ENCODE measurements at regions not wholly inside any gene's neighbourhood (a gene's known extent, or its start where the extent isn't known, plus 50 kb on each side); places are given as distances from the start of the nearest gene placed in this dataset.

DNA sequence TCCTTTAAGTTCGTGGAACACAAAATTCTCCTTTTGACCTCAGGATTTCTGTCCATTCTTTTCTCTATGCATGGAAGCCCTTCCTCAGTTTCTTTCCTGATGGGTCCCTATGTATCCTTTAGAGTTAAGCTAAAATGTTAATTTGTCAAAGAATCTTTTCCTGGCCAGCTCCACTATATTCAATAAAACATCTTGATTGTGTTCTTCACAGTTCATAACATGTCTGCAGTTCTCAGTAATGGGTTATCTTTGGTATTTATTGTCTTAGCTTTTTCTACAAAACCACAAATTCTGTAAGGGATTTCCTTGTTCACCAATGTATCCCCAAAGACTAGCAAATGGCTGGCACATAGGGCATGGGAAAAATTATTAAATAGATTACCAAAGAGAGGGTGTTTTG lies 998.5 kb downstream of the ADGRL2 start:
- TF ChIP-seq, protein P1, sequence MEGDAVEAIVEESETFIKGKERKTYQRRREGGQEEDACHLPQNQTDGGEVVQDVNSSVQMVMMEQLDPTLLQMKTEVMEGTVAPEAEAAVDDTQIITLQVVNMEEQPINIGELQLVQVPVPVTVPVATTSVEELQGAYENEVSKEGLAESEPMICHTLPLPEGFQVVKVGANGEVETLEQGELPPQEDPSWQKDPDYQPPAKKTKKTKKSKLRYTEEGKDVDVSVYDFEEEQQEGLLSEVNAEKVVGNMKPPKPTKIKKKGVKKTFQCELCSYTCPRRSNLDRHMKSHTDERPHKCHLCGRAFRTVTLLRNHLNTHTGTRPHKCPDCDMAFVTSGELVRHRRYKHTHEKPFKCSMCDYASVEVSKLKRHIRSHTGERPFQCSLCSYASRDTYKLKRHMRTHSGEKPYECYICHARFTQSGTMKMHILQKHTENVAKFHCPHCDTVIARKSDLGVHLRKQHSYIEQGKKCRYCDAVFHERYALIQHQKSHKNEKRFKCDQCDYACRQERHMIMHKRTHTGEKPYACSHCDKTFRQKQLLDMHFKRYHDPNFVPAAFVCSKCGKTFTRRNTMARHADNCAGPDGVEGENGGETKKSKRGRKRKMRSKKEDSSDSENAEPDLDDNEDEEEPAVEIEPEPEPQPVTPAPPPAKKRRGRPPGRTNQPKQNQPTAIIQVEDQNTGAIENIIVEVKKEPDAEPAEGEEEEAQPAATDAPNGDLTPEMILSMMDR (IDR thresholded peaks at IDR 0.05; ENCODE audit: extremely low read depth, low read depth, low read length): no peak
- Histone ChIP-seq H3K27ac (ENCODE audit: low read depth, low read length) (no peak overlapping the region), H4K20me1 (ENCODE audit: insufficient read depth, low read length) (no peaks in the 10 kb centered on the region)

DNA sequence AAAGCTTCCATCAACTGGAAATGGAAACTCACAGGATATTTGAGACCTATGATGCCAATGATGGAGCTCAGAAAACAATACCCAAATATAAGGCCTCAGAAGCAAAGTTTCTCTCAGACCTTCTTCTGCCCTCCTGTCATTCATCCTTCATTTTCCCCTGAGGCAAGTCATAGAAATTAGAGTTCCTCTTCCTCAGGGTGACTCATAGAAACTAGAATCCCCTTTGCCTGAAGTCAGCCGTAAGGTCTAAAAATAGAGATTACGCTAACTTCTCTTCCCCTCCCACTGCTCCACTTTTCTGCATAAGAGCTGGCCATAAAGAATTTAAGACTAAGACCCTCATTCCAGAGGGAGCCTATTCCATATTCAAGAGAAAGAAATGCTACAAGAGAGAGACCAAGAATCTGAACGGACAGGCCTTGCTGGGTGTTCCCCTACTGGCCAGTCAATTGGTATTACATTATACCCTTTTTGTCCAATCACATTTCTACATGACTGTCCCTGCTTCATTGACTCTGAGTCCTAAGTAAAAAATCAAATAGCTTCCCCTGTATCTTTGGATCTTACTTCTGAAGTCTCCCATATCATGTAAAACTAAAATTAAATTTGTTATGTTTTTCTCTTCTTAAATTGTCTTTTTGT lies 994.9 kb downstream of the ADGRL2 start:
- H3K4me1 ChIP-seq (ENCODE audit: insufficient read depth, low read length): no peaks in the 10 kb centered on the region
- H3K9me3 ChIP-seq (ENCODE audit: low read depth, low read length): no peaks in the 10 kb centered on the region
- no peak overlapping the region for H2AFZ ChIP-seq (ENCODE audit: low read length)
- no peaks in the 10 kb centered on the region for H3K36me3 ChIP-seq (ENCODE audit: insufficient read depth, low read length)
- TF ChIP-seq, protein P1 (IDR thresholded peaks at IDR 0.05; ENCODE audit: extremely low read depth, low read depth, low read length): no peak
- no peak overlapping the region for H3K27ac ChIP-seq (ENCODE audit: low read depth, low read length)
- H3K79me2 ChIP-seq (ENCODE audit: insufficient read depth, low read length): no peaks in the 10 kb centered on the region
- DNase-seq (ENCODE audit: insufficient read length, low spot score, missing footprints): no peak
- H3K4me3 ChIP-seq (ENCODE audit: insufficient read depth, low read length): no peak overlapping the region
- H4K20me1 ChIP-seq (ENCODE audit: insufficient read depth, low read length): no peaks in the 10 kb centered on the region
- no peak overlapping the region for H3K4me2 ChIP-seq (ENCODE audit: insufficient read depth, low read length)
- no peaks in the 10 kb centered on the region for H3K27me3 ChIP-seq (ENCODE audit: insufficient read depth, low read length)

More for the DNA sequence above, 998.5 kb downstream of the ADGRL2 start:
- Histone ChIP-seq H3K4me1 (ENCODE audit: insufficient read depth, low read length) (no peaks in the 10 kb centered on the region), H3K4me2 (ENCODE audit: insufficient read depth, low read length) (no peak overlapping the region), H3K27me3 (ENCODE audit: insufficient read depth, low read length) (no peaks in the 10 kb centered on the region), H3K9me3 (ENCODE audit: low read depth, low read length) (no peaks in the 10 kb centered on the region), H3K4me3 (ENCODE audit: insufficient read depth, low read length) (no peak overlapping the region), H2AFZ (ENCODE audit: low read length) (no peak overlapping the region), H3K79me2 (ENCODE audit: insufficient read depth, low read length) (no peaks in the 10 kb centered on the region), H3K36me3 (ENCODE audit: insufficient read depth, low read length) (no peaks in the 10 kb centered on the region)
- DNase-seq (ENCODE audit: insufficient read length, low spot score, missing footprints): no peak

DNA sequence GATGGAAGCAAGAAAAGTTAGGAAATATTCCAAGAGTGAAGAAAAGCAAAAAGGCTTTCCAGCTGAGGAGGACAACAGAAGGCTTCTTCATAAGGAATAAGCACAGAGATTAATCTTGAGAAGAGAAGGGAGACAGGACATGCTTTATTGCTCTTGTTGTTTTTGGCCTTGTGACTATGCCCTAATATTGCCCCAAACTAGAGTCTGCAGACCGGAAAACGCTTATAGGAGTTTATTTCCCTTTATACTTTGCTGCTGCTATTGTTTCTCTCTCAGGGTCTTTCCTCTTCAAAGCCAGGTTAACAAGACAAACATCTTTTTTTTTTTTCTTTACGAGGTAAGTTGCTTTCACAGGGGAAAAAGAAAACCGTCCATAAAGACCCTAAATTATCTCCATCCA lies 991.4 kb downstream of the ADGRL2 start:
- no peak overlapping the region for H2AFZ ChIP-seq (ENCODE audit: low read length)
- TF ChIP-seq, protein P1 (IDR thresholded peaks at IDR 0.05; ENCODE audit: extremely low read depth, low read depth, low read length): no peak
- no peaks in the 10 kb centered on the region for H3K36me3 ChIP-seq (ENCODE audit: insufficient read depth, low read length)
- H3K27me3 ChIP-seq (ENCODE audit: insufficient read depth, low read length): no peaks in the 10 kb centered on the region
- no peak overlapping the region for H3K4me3 ChIP-seq (ENCODE audit: insufficient read depth, low read length)
- H4K20me1 ChIP-seq (ENCODE audit: insufficient read depth, low read length): no peaks in the 10 kb centered on the region
- no peak for DNase-seq (ENCODE audit: insufficient read length, low spot score, missing footprints)
- no peaks in the 10 kb centered on the region for H3K79me2 ChIP-seq (ENCODE audit: insufficient read depth, low read length)
- no peaks in the 10 kb centered on the region for H3K9me3 ChIP-seq (ENCODE audit: low read depth, low read length)
- no peak overlapping the region for H3K4me2 ChIP-seq (ENCODE audit: insufficient read depth, low read length)
- H3K4me1 ChIP-seq (ENCODE audit: insufficient read depth, low read length): no peaks in the 10 kb centered on the region
- H3K27ac ChIP-seq (ENCODE audit: low read depth, low read length): no peak overlapping the region

DNA sequence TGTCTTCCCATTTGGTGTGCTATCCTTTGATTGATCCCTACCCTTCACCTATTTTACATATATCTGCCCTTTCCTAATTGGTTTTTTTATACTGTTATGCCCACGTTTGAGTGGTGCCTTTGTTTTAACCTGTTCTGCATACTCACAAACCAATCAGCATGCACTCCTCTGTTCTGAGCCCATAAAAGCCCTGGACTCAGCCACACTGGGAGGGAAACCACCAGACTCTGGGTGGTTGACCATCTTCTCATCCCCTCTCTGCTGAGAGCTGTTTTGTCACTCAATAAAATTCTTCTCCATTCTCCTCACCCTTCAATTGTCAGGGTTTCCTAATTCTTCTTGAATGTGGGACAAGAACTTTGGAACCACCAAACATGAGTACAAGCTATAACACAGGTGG lies 989.8 kb downstream of the ADGRL2 start:
- TF ChIP-seq, protein P1 (IDR thresholded peaks at IDR 0.05; ENCODE audit: extremely low read depth, low read depth, low read length): no peak
- Histone ChIP-seq H3K4me1 (ENCODE audit: insufficient read depth, low read length) (no peaks in the 10 kb centered on the region), H3K4me3 (ENCODE audit: insufficient read depth, low read length) (no peak overlapping the region)

More for the DNA sequence above, 989.8 kb downstream of the ADGRL2 start:
- H3K36me3 ChIP-seq (ENCODE audit: insufficient read depth, low read length): no peaks in the 10 kb centered on the region
- no peak for DNase-seq (ENCODE audit: insufficient read length, low spot score, missing footprints)
- no peaks in the 10 kb centered on the region for H3K79me2 ChIP-seq (ENCODE audit: insufficient read depth, low read length)
- H3K27ac ChIP-seq (ENCODE audit: low read depth, low read length): no peak overlapping the region
- H3K4me2 ChIP-seq (ENCODE audit: insufficient read depth, low read length): no peak overlapping the region
- H3K27me3 ChIP-seq (ENCODE audit: insufficient read depth, low read length): no peaks in the 10 kb centered on the region
- H2AFZ ChIP-seq (ENCODE audit: low read length): no peak overlapping the region
- H3K9me3 ChIP-seq (ENCODE audit: low read depth, low read length): no peaks in the 10 kb centered on the region
- no peaks in the 10 kb centered on the region for H4K20me1 ChIP-seq (ENCODE audit: insufficient read depth, low read length)
